DOHH2 (cell line): ENCODE measurements at regions not wholly inside any gene's neighbourhood (a gene's known extent, or its start where the extent isn't known, plus 50 kb on each side); places are given as distances from the start of the nearest gene placed in this dataset.

Experiments used
- H3F3A ChIP-seq: fragments of 200-600 bp; sonication (generic), shearing (Covaris generic); 2 replicates; pipeline ENCODE4 v1.6.0; 2016; ENCODE audit warnings: antibody characterized with exemption, mild to moderate bottlenecking; ENCODE audit not compliant: control insufficient read depth, insufficient read depth
- H3K27ac ChIP-seq: fragments of 200-600 bp; sonication (generic); 2 replicates; pipeline ENCODE4 v1.5.1; 2014; ENCODE audit warnings: low read depth, mild to moderate bottlenecking, low read length, moderate library complexity
- H3K27me3 ChIP-seq: fragments of 200-600 bp; sonication (generic); 2 replicates; pipeline ENCODE4 v1.6.1; 2014; ENCODE audit warnings: mild to moderate bottlenecking, low read length, mixed read lengths; ENCODE audit not compliant: control insufficient read depth
- H3K36me3 ChIP-seq: fragments of 200-600 bp; sonication (generic); 2 replicates; pipeline ENCODE4 v1.6.1; 2014; ENCODE audit warnings: mild to moderate bottlenecking, low read length, moderate library complexity, mixed read lengths; ENCODE audit not compliant: control insufficient read depth
- H3K4me1 ChIP-seq: fragments of 200-600 bp; sonication (generic); 2 replicates; pipeline ENCODE4 v1.6.1; 2014; ENCODE audit warnings: mild to moderate bottlenecking, low read length, mixed read lengths; ENCODE audit not compliant: control insufficient read depth
- H3K4me2 ChIP-seq: fragments of 200-600 bp; sonication (generic); 2 replicates; pipeline ENCODE4 v1.6.0; 2014; ENCODE audit warnings: mild to moderate bottlenecking, low read length, moderate library complexity
- H3K4me3 ChIP-seq: fragments of 200-600 bp; sonication (generic); 2 replicates; pipeline ENCODE4 v1.5.1; 2014; ENCODE audit warnings: mild to moderate bottlenecking, low read length, mixed read lengths
- H3K79me2 ChIP-seq: fragments of 200-600 bp; sonication (generic); 2 replicates; pipeline ENCODE4 v1.6.1; 2014; ENCODE audit warnings: mild to moderate bottlenecking, low read length, mixed read lengths; ENCODE audit not compliant: control insufficient read depth
- H3K9me2 ChIP-seq: fragments of 200-600 bp; sonication (generic); replicated peaks from 2 replicates; pipeline ENCODE4 v1.6.1; 2014; ENCODE audit warnings: mild to moderate bottlenecking, low read length, mixed read lengths; ENCODE audit not compliant: control insufficient read depth
- H3K9me3 ChIP-seq: fragments of 200-600 bp; sonication (generic); 2 replicates; pipeline ENCODE4 v1.6.1; 2014; ENCODE audit warnings: antibody characterized with exemption, low read length, mixed read lengths; ENCODE audit not compliant: control insufficient read depth, insufficient read depth
- H4K20me1 ChIP-seq: fragments of 200-600 bp; sonication (generic); 2 replicates; pipeline ENCODE4 v1.6.0; 2014; ENCODE audit warnings: low read depth, mild to moderate bottlenecking, antibody characterized with exemption, low read length, moderate library complexity; ENCODE audit not compliant: control insufficient read depth, insufficient read depth
- EZH2phosphoT487 ChIP-seq: fragments of 200-600 bp; sonication (generic); IDR thresholded peaks from 2 replicates; pipeline ENCODE4 v1.6.1; 2017; ENCODE audit warnings: borderline replicate concordance, mild to moderate bottlenecking, antibody characterized with exemption, low read length, moderate library complexity, mixed read lengths
- TF ChIP-seq, protein P1 (sequence below): fragments of 200-600 bp; sonication (generic); IDR thresholded peaks from one replicate; pipeline ENCODE4 v1.5.1; 2014; ENCODE audit warnings: antibody characterized with exemption, mild to moderate bottlenecking, low read depth, low read length; ENCODE audit not compliant: poor library complexity, severe bottlenecking

DNA sequence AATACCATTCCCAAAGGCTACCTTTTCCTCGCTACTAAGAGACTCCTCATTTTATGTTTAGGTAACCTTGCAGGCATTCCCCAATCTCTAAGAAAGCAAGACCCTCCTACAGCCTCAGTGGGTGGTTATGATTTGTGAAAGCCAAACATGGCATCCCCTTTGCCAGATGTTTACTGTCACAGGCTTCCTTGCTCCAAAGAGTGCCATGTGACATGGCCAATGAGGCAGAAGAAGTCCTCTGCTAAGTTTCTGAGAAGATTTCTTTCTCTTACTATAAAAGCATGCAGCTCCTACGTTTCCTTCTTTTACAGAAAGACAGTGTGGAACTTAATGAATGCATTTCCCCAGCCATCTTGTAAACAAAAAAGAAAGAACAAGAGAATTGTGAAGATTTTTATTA lies 688.2 kb downstream of the TBC1D32 start:
- Histone ChIP-seq H3K27me3 (no peaks in the 10 kb centered on the region), H3K4me1 (no peaks in the 10 kb centered on the region), H3K79me2 (no peaks in the 10 kb centered on the region), H3K9me3 (no peaks in the 10 kb centered on the region), H3F3A (no peaks in the 10 kb centered on the region), H3K36me3 (no peaks in the 10 kb centered on the region), H3K9me2 (no peaks in the 10 kb centered on the region), H4K20me1 (no peaks in the 10 kb centered on the region), H3K4me3 (no peak overlapping the region), H3K27ac (no peak overlapping the region), H3K4me2 (no peak overlapping the region)
- TF ChIP-seq, protein P1, sequence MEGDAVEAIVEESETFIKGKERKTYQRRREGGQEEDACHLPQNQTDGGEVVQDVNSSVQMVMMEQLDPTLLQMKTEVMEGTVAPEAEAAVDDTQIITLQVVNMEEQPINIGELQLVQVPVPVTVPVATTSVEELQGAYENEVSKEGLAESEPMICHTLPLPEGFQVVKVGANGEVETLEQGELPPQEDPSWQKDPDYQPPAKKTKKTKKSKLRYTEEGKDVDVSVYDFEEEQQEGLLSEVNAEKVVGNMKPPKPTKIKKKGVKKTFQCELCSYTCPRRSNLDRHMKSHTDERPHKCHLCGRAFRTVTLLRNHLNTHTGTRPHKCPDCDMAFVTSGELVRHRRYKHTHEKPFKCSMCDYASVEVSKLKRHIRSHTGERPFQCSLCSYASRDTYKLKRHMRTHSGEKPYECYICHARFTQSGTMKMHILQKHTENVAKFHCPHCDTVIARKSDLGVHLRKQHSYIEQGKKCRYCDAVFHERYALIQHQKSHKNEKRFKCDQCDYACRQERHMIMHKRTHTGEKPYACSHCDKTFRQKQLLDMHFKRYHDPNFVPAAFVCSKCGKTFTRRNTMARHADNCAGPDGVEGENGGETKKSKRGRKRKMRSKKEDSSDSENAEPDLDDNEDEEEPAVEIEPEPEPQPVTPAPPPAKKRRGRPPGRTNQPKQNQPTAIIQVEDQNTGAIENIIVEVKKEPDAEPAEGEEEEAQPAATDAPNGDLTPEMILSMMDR: no peak
- TF ChIP-seq EZH2phosphoT487: no peak

DNA sequence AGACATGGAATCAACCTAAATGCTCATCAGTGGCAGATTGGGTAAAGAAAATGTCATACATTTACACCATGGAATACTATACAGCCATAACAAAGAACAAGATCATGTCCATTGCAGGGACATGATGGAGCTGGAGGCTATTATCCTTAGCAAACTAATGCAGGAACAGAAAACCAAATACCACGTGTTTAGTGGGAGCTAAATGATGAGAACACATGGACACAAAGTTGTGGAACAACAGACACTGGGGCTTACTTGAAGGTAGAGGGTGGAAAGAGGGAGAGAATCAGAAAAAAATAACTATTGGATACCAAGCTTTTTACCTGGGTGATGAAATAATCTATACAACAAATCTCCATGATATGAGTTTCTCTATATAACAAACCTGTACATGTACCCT lies 701.3 kb downstream of the TBC1D32 start:
- Histone ChIP-seq H4K20me1 (no peaks in the 10 kb centered on the region), H3K9me3 (no peaks in the 10 kb centered on the region)
- no peak for TF ChIP-seq EZH2phosphoT487
- TF ChIP-seq, protein P1: no peak

GRCh38 chr6:120627612-120628011 lies 706.7 kb downstream of the TBC1D32 start:
- Histone ChIP-seq H3K27me3 (no peaks in the 10 kb centered on the region), H3K36me3 (no peaks in the 10 kb centered on the region), H3K4me1 (no peaks in the 10 kb centered on the region), H3K9me3 (no peaks in the 10 kb centered on the region), H3K79me2 (no peaks in the 10 kb centered on the region), H3K4me2 (no peak overlapping the region), H4K20me1 (no peaks in the 10 kb centered on the region), H3K4me3 (no peak overlapping the region), H3K27ac (no peak overlapping the region), H3K9me2 (no peaks in the 10 kb centered on the region), H3F3A (no peaks in the 10 kb centered on the region)
- TF ChIP-seq, protein P1: no peak
- no peak for TF ChIP-seq EZH2phosphoT487

More for the DNA sequence above, 701.3 kb downstream of the TBC1D32 start:
- Histone ChIP-seq H3K9me2 (no peaks in the 10 kb centered on the region), H3K4me3 (no peak overlapping the region), H3K79me2 (no peaks in the 10 kb centered on the region), H3K4me2 (no peak overlapping the region), H3K36me3 (no peaks in the 10 kb centered on the region), H3K27ac (no peak overlapping the region), H3K4me1 (no peaks in the 10 kb centered on the region), H3F3A (no peaks in the 10 kb centered on the region), H3K27me3 (no peaks in the 10 kb centered on the region)
